ENCODE measurements at regions not wholly inside any gene's neighbourhood (a gene's known extent, or its start where the extent isn't known, plus 50 kb on each side); places are given as distances from the start of the nearest gene placed in this dataset.

- Mint-ChIP-seq H3K9me3 (peaks cover 8% of the 10 kb centered on the region), H3K4me3 (no peak overlapping the region), H3K4me1 (no peaks in the 10 kb centered on the region), H3K36me3 (ENCODE audit: low read depth) (no peaks in the 10 kb centered on the region), H3K27me3 (ENCODE audit: insufficient read depth) (peaks cover 31% of the 10 kb centered on the region), H3K27ac (no peak overlapping the region)
- peaks cover 11% of the 10 kb centered on the region for H3K27me3 ChIP-seq (ENCODE audit: control insufficient read depth, insufficient read depth, low read length, poor library complexity, severe bottlenecking)
- 92 to 93% methylated on average over 2 of the region's 2 CpGs for WGBS, 2 experiments (ENCODE audit: insufficient coverage in 1 of 2, insufficient read length in 1 of 2)
- H3K4me3 ChIP-seq (ENCODE audit: low read length), result no peak overlapping the region
- H3K27ac ChIP-seq (ENCODE audit: low read depth, low read length), result no peak overlapping the region
- no peaks in the 10 kb centered on the region for H3K36me3 ChIP-seq (ENCODE audit: control insufficient read depth, insufficient read depth, low read length)
- no peaks in the 10 kb centered on the region for H3K4me1 ChIP-seq (ENCODE audit: control insufficient read depth, insufficient read depth, low read length)
- TF ChIP-seq CTCF (conservative IDR thresholded peaks at IDR 0.05), result no peak
- DNase-seq, result no peak
- no peaks in the 10 kb centered on the region for H3K9me3 ChIP-seq (ENCODE audit: control insufficient read depth, low read length)
- H3K9ac ChIP-seq (ENCODE audit: extremely low read depth, low read length, poor library complexity, severe bottlenecking), result no peak overlapping the region
These were observed 70.5 kb upstream of the CCBE1 start for GRCh38 chr18:59767732-59768131.

- Histone ChIP-seq H3K9ac (ENCODE audit: extremely low read depth, low read length, poor library complexity, severe bottlenecking) (no peak overlapping the region), H3K36me3 (ENCODE audit: control insufficient read depth, insufficient read depth, low read length) (no peaks in the 10 kb centered on the region), H3K27me3 (ENCODE audit: control insufficient read depth, insufficient read depth, low read length, poor library complexity, severe bottlenecking) (peaks cover 10% of the 10 kb centered on the region), H3K4me3 (ENCODE audit: low read length) (no peak overlapping the region), H3K9me3 (ENCODE audit: control insufficient read depth, low read length) (no peaks in the 10 kb centered on the region), H3K27ac (ENCODE audit: low read depth, low read length) (no peak overlapping the region), H3K4me1 (ENCODE audit: control insufficient read depth, insufficient read depth, low read length) (no peaks in the 10 kb centered on the region)
- DNase-seq, result no peak
- no peak for TF ChIP-seq CTCF (conservative IDR thresholded peaks at IDR 0.05)
- no peaks in the 10 kb centered on the region for H3K36me3 Mint-ChIP-seq (ENCODE audit: low read depth)
- H3K27ac Mint-ChIP-seq, result no peak overlapping the region
- H3K4me1 Mint-ChIP-seq, result no peaks in the 10 kb centered on the region
- peaks cover 2% of the 10 kb centered on the region for H3K9me3 Mint-ChIP-seq
- WGBS, 2 experiments (ENCODE audit: insufficient coverage in 1 of 2, insufficient read length in 1 of 2), result 97 to 98% methylated on average over 4 of the region's 4 CpGs
- H3K27me3 Mint-ChIP-seq (ENCODE audit: insufficient read depth), result peaks cover 27% of the 10 kb centered on the region
- H3K4me3 Mint-ChIP-seq, result no peak overlapping the region
These were observed 68.1 kb upstream of the CCBE1 start for GRCh38 chr18:59765343-59765742.

GRCh38 chr18:59764281-59764680 lies 67.1 kb upstream of the CCBE1 start:
- WGBS, 2 experiments (ENCODE audit: insufficient coverage in 1 of 2, insufficient read length in 1 of 2), result 97 to 100% methylated on average over 1 to 3 of the region's 4 CpGs
- no peaks in the 10 kb centered on the region for H3K36me3 Mint-ChIP-seq (ENCODE audit: low read depth)

More at GRCh38 chr18:59764281-59764680, 67.1 kb upstream of the CCBE1 start:
- Histone ChIP-seq H3K9me3 (ENCODE audit: control insufficient read depth, low read length) (no peaks in the 10 kb centered on the region), H3K9ac (ENCODE audit: extremely low read depth, low read length, poor library complexity, severe bottlenecking) (no peak overlapping the region), H3K27me3 (ENCODE audit: control insufficient read depth, insufficient read depth, low read length, poor library complexity, severe bottlenecking) (no peaks in the 10 kb centered on the region), H3K4me3 (ENCODE audit: low read length) (no peak overlapping the region), H3K4me1 (ENCODE audit: control insufficient read depth, insufficient read depth, low read length) (no peaks in the 10 kb centered on the region), H3K36me3 (ENCODE audit: control insufficient read depth, insufficient read depth, low read length) (no peaks in the 10 kb centered on the region), H3K27ac (ENCODE audit: low read depth, low read length) (no peak overlapping the region)
- peaks cover 2% of the 10 kb centered on the region for H3K9me3 Mint-ChIP-seq
- H3K4me1 Mint-ChIP-seq, result no peaks in the 10 kb centered on the region
- H3K27ac Mint-ChIP-seq, result no peak overlapping the region
- no peak overlapping the region for H3K4me3 Mint-ChIP-seq
- H3K27me3 Mint-ChIP-seq (ENCODE audit: insufficient read depth), result peaks cover 22% of the 10 kb centered on the region
- no peak for TF ChIP-seq CTCF (conservative IDR thresholded peaks at IDR 0.05)
- DNase-seq, result no peak
